ENCODE measurements at regions not wholly inside any gene's neighbourhood (a gene's known extent, or its start where the extent isn't known, plus 50 kb on each side); places are given as distances from the start of the nearest gene placed in this dataset.
"Not testable (repeated sequence)": the region's sequence is repeated elsewhere in the genome, so short reads cannot be mapped to it uniquely, and the experiment has no call there.

DNA sequence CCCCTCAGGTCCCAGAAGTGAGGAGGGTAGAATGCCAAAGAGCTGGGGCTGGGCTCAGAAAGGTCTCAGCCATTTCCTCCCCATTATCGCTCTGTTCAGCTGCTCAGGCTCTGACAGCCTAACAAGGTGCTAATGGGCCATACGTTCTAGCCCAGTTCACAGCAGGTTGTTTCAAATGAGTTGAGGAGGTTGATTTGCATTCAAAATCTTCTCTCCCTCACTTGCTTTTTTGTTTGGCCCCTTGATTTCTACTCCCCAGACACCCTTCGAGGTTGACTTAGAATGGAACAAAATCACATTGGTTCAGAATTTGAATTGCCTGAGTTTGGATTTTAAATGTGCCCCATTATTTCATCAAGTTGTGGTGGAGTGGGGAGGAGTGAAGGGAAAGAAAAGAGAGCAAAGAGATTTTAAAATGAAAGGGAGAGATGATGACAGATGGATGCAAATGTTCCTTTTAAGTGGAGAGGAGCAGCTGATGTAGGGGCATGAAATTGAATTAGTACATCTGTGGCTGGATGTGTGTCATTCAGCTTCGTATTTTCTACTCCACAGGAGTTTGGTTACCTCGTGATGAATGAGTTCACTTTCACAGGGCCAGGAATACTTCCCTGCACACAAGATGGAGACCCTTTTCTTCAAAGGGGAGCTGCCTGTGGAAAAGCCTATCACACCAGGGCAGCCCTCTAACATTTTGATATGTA, 425.8 kb upstream of the CAMK1G start:
- no peak for DNase-seq

DNA sequence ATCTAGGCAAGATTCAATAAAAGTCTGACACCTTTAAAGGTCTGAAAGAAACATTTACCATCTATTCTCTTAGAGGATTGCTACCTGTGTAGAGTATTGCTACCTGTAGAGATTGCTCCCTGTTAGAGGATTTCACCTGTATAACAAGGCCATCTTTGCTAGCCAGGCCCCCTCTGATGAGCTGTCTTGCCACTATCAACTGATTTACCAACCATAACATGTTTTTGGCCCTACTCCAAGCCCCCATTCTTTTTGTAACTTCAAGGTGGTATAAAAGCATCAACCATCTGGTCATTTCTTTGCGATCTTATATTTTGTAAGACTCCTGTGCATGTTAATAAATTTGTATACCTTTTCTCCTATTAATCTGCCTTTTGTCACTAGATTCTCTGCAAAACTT, 424.7 kb upstream of the CAMK1G start:
- DNase-seq: no peak

DNA sequence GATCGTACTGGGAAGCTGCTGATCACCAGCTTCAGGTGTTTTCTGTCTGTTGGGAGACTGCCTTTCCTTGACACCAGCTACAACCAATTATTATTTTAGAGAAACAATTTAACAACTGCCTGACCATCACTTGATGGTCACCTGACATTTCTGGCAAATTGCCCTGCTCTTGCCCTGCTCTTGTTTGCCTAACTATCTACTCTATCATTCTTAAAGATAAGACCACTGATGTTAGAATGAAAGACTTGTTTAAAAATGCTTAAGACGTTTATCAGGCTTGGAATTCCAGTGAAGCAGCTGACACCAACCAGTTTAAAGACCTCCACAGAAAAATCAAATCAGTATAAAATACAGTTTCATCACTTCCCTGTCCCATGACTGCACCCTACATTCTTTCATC, 423.3 kb upstream of the CAMK1G start:
- no peak for DNase-seq

GRCh38 chr1:209162651-209163050, 420.9 kb upstream of the CAMK1G start:
- no peak for DNase-seq

GRCh38 chr1:209168204-209168603, 415.3 kb upstream of the CAMK1G start:
- DNase-seq: no peak

DNA sequence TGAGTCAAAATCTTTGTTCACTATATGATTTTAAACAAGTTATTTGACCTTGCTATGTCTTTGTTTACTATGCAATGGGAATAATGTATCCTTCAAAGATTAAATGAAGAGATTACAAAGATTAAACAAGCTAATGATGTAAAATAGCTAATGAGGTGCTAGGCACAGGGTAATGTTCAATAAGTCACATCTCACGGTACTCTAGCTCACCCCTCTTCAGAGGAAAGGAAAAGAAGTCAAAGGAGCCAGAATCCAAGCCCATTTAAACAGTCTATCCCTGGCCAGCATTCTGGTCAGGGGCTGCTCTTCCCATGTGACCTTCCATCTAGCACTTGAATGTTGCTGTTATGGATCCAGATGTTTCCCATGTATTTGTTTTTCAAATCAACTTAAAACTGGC, 412.4 kb upstream of the CAMK1G start:
- no peak for DNase-seq

GRCh38 chr1:209172286-209172685, 411.2 kb upstream of the CAMK1G start:
- DNase-seq: no peak

DNA sequence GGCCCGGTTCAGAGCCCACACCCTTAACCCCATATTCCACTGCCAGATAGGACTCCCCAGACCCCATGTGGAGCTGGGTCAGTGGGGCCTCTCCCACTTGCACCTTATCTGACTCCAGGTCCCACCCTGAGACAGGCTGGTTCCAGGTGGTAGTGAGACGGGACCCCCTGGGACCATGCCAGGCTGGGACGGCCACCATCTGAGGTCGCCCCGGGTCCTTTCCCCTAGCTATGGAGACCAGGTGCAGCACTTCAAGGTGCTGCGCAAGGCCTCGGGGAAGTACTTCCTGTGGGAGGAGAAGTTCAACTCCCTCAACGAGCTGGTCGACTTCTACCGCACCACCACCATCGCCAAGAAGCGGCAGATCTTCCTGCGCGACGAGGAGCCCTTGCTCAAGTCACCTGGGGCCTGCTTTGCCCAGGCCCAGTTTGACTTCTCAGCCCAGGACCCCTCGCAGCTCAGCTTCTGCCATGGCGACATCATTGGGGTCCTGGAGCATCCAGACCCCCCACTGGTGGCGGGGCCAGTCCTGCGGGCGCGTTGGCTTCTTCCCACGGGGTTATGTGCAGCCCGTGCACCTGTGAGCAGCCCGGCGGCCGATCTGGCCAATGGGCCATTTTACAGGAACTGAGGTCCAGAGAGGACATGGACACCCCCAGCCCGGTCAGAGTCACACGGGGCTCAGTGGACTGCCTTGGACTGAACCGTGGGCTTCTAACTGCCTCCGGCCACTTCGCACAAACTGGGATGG, 410.5 kb upstream of the CAMK1G start:
- not testable (repeated sequence) for DNase-seq

DNA sequence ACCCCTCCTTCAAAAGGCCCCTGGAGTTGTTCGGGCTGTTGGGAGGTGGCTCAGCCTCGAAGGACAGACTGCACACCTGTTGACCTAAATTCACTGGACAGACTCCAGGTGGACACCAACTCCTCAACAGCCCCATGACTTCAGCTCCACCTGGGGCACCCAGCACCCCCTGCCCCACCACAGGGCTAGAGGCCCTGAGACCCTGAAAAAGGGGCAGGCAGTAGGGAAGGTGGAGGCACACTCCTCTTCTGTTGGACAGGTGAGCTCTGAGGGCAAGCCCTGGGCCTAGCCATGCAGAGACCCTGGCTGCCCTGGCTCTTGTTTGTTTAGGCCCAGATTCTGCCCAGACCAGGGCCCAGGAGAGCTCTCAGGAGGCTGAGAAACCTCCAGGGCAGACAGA, 409.7 kb upstream of the CAMK1G start:
- not testable (repeated sequence) for DNase-seq

GRCh38 chr1:209176866-209177430, 406.6 kb upstream of the CAMK1G start:
- DNase-seq: no peak

GRCh38 chr1:209183195-209183594, 400.3 kb upstream of the CAMK1G start:
- DNase-seq: no peak

GRCh38 chr1:209187589-209187988, 395.9 kb upstream of the CAMK1G start:
- DNase-seq: no peak

DNA sequence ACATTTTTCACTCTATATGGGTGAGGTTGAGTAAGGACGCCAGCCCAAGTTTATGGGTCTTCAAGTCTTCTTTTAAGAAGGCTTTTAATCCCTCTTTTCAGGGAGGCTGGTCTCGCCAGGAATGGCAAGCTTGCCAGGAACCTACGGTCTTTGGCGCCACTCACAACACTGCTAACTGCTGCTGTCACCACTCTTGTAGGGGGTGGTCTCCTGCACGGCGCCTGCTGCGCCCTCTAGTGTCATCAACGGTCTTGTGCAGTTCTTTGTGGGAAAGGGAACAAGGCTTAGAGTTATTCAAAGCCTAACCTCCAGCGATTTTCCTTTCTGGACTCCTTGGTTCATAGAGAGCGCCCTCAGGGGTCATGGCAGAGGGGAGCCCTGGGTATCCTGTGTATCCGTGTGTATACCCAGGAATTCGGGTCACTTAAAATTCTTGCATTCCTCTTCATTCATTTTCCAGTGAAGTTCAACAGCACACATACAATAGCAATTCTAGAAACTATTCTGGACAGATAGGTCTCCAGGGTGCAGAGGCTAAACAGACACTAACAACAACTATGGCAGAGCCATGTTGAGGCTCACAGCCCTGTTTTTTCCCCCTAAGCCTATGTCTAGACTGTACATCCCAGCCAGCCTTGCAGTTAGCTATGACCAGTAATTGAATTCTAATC, 392.8 kb upstream of the CAMK1G start:
- DNase-seq: peak; percentile 72

DNA sequence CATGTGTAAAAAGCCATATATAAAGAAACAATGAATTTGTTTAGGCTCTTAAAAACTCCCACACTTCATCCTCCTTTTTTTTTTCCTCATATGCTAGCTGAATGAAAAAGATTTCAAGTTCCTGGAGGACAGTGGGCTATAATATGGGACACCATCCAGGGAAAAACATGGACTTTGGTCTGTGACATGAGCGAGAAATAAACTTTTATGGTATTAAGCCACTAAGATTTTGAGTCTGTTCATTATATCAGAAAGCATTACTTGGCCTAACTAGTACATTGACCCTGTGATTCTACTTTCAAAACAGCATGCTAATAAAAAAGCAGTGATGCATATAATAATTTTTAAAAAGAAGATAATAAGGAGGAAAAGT, 392.3 kb upstream of the CAMK1G start:
- DNase-seq: no peak

DNA sequence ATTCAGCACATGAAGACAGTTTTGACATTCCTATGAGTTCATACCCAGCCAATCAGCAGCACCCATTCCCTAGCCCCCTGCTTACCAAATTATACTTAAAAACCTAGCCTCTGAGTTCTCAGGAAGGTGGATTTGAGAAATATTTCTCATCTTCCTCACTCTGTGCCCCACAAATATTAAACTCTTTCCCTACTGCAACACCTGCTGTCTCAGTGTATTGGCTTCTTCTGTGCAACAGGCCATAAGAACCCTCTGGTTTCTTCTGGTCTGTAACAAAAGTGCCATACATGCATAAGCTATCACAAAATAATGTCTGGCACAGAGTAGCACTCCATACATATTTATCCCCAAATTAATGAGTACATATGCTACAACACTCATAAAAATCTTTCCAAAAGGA, 387.4 kb upstream of the CAMK1G start:
- DNase-seq: no peak

DNA sequence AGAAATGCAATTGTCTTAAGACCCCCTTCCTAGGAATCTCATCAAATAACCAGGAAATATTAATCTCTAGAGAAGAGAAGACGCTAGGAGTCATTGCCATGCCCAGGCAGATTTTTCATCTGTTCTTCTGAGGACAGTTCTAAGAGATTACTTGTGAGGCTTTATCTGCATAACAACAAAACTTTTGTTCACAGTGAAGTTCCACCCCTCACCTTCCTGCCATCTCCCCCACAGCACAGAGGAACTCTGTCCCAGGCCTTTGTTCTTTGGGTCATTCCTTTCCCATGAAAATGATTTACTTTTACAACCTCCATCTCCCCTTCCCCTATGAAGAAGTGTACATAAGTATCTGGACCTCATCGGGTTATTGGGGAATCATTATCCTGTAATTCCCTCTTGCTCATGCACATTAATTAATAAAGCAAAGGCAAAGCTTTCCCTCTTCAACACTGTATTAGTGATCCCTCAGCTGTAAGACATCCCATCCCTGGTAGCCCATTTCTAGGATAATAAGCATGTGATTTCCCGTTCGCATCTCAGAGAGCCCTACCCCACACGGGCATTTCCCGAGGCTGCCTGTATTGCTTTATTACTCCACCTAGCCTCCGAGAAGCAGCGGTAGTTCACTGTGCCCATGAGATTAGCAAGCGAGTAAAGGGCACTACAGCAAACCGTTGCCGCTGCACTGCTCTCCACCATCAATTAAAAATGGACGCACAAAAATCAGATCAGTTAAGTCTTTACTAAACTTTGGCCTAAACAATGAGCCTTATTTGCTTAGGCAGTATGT, 384.4 kb upstream of the CAMK1G start:
- DNase-seq: no peak

DNA sequence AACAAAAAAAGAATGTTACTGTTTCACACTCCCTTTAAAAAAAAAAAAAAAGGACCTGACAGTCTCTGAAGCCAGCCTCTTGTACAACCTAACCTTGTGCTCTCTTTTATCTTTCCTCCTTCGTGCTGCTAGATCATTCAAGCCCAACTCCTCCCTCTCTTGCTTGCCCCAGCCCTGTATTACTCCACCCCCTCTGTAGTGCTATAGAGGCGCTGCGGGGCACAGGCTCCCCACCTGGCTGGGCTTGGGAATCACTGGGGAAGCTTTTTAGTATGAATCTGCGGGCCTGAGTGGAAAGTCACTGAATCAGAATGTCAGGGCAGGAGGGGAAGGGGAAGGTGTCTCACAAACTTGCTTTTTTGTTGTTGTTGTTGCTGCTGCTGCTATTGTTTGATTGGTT, 383.7 kb upstream of the CAMK1G start:
- no peak for DNase-seq

DNA sequence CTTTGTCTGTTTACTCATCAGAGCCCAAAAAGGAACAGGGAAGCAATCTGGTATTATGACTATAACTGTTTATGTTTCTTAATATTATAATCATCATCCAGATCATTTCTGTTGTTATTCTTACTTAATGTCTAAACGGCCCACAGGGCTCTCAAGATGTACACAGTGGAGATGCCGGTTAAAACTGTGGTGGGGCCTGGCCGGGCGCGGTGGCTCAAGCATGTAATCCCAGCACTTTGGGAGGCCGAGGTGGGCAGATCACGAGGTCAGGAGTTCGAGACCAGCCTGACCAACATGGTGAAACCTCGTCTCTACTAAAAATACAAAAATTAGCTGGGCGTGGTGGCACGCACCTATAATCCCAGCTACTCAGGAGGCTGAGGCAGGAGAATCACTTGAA, 381.2 kb upstream of the CAMK1G start:
- not testable (repeated sequence) for DNase-seq

DNA sequence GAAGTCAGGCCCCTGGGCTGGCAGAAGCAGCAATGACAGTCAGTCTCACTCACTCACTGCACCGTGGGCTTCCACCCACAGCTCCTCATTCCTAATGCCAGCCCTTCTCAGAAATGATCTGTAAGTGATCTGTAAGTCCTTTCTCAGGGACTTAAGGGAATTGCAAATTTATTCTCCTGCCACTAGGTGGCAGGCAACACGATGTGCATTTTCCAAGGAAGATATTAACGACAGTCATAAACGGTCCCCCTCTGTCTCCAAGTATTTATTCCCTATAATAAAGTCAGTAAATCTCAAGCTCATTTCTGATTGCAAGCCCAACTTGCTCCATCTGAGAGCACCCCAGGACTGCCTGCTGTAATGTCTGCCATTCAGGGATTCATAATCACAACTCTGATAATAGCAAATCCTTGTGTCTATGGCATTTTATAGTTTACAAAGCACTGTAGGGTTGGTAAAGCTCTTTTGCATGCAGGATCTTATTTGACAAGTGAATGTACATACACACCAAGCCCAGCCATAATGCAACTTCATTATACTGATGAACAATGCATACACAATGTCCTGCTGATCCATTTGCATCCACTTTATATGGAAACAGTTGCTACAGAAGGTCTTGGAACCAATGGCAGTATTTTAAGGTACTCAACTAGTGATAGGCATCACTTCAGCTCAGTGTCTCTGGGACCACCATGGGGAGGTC, 380.5 kb upstream of the CAMK1G start:
- peak; percentile 47 for DNase-seq

DNA sequence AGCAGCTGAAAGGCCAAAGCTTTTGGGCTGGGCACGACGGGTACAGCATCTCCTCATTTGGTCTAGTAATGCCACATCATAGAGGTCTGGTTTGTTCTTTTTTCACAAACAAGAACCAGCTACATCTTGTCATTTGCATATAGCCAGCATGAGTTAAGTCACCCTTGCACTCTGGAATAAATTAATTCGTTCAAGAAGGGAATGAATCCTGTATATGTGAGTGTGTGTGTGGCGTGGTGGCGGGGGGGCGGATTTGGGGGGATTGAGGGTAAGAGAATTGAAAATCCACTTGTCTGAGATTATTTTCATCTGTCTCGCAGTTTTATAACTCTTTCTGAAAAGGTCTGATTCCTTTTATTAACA, 380.0 kb upstream of the CAMK1G start:
- no peak for DNase-seq

DNA sequence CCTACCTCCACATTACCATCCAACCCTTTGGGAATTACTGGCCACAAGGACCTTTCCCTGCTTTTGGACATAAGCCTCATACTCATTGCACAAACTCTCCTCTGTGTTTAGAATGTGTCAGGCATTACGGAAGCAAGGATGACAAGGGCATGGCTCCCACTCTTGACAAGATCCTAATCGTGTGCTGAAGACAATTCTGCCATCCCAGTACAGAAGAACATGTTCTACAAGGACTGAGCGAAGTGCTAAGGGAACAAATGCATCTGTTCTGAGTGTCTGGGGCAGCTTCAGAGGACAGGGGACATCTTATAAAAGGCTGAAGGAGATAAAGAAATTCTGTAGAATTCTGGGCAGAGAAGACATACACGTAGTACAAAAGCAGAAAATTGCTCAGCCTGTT, 378.5 kb upstream of the CAMK1G start:
- DNase-seq: no peak

GRCh38 chr1:209207126-209207700, 376.3 kb upstream of the CAMK1G start:
- DNase-seq: peak; percentile 8

Data from NCI-H1694 treated with DMSO at 0.1 percent for 48 hours (cell line).